GM12892 (cell line): ENCODE measurements at regions not wholly inside any gene's neighbourhood (a gene's known extent, or its start where the extent isn't known, plus 50 kb on each side); places are given as distances from the start of the nearest gene placed in this dataset.

Source experiments
- DNase-seq: peaks from one replicate; pipeline ENCODE4 v3.0.0; 2011; ENCODE audit not compliant: insufficient read length
- FAIRE-seq: peaks from 2 replicates; lab custom pipeline; 2011; peaks lifted over from hg19 to GRCh38; lab: Jason Lieb, UNC
- POLR2A ChIP-seq: IDR thresholded peaks from 2 replicates; pipeline ENCODE4 v1.6.1; 2011; ENCODE audit warnings: low read depth, low read length, control low read depth
- POLR2AphosphoS5 ChIP-seq: IDR thresholded peaks from 2 replicates; pipeline ENCODE4 v1.6.1; 2011; ENCODE audit warnings: low read depth, low read length, control low read depth
- TAF1 ChIP-seq: IDR thresholded peaks from 2 replicates; pipeline ENCODE4 v1.6.1; 2011; ENCODE audit warnings: low read depth, mild to moderate bottlenecking, control low read depth, low read length, borderline replicate concordance

DNA sequence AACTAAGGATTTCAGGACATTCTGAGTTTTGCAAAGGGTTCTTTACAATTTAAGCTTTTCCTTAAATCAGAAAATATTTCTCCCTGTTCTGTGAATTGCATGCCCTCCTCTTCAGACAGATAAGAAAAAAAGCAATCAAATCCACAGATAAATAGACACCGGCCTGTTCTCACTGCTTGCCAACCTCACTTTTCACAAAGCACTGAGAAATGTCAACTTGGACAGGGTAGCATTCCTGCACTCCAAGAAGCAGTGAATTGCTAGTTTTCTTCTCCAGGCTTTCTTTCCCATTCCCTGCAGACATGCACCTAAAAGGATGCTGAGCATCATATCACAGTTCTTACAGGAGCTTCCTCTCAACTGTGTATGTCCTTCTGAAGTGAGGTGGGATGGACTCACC is 226.0 kb downstream of the CHRM3 start:
- TF ChIP-seq POLR2A = no peak
- FAIRE-seq = no peak

DNA sequence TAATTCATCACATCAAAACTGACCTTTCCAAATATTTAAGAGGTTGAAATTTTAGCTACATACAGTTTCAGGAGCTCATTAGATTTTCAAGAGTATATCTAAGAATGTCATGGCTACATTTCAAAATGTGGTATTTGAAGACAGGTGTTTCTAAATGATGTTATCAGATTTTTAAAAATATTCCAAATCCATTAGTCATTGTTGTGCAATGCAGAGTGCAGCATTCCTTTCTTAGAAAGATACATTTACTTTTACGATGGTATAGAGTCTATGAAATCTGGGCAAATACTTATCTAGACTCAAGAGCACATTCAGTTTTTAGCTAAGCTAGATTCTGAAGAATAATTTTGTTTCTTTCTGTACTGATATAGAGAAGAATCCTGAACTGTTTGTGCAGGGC is 230.3 kb downstream of the CHRM3 start:
- no peak for FAIRE-seq
- TF ChIP-seq POLR2AphosphoS5 (no peak), POLR2A (no peak), TAF1 (no peak)
- DNase-seq = no peak

More for the DNA sequence above, 226.0 kb downstream of the CHRM3 start:
- DNase-seq = no peak

DNA sequence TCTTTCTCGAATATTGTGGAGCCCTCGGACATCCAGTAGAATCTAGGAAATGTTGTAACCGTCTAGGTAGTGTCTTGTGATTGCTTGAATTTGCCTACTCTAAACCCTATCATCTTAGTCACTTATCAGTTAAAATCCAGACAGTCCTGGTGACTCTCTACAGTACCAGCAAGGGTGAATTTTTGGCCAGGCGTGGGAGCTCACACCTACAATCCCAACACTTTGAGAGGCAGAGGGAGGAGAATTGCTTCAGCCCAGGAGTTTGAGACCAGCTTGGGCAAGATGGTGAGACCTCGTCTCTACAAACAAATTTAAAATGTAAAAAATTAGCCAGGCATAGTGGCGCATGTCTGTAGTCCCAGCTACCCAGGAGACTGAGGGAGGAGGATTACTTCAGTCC is 230.9 kb downstream of the CHRM3 start:
- no peak for DNase-seq
- no peak for FAIRE-seq
- TF ChIP-seq POLR2A = no peak
- TF ChIP-seq TAF1 = no peak
- TF ChIP-seq POLR2AphosphoS5 = no peak

DNA sequence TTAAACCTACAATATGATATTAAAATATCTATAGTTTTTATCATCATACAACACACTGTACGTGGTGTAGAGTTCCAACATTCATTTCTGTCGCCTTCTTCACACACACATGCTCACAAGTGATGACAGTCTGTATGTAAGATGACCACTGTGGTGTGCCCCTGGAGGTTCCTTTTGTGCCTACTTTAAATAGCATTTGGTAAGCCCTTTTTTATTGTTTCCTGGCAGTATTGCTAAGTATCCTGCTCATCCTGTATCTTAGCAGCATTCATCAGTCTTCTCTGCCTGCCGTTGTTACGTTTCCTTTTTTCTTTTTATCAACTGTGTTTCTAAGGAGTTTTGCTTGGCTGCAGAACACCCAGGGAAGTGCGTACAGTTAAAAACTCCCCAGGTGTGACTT is 231.4 kb downstream of the CHRM3 start:
- FAIRE-seq = no peak
- no peak for TF ChIP-seq POLR2A
- TF ChIP-seq POLR2AphosphoS5 = no peak
- no peak for TF ChIP-seq TAF1
- DNase-seq = no peak

DNA sequence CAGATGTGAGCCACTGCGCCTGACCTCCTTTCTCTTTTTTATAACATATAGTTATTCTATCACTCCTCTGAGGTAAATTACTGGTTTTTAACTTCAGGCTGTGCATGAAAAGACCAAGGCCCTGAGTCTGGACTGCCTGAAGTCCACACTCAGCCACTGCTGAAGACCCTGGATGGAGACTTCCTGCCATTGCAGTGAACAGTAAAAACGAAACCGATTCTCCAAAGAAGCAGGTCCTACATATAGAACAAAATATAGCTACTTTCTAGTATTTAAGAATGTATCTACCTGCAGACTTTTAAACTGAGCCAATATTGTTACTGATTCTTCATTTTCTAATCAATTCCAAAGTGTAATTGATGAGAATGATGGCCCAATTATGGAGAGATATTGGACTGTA is 232.8 kb downstream of the CHRM3 start:
- no peak for FAIRE-seq
- DNase-seq = no peak
- TF ChIP-seq POLR2A (no peak), TAF1 (no peak), POLR2AphosphoS5 (no peak)

DNA sequence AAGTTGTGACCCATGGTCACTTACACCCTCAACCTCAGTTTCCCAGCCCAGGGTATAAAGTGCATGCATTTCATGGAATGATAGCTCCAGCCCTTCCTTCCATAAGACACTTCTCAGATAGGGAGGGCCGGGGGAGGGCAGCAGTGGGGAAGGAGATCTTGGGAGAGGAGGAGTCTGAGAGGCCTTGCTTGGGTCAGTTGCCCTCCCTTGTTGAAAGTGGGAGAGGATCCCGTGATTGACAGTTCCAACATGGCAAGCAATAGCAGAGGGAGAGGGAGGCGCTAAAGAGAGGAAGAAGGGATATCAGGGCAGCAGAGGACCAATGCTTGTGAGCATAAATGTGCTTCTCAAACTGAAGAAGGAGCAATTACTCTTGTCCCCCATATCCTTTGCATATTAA is 244.4 kb downstream of the CHRM3 start:
- DNase-seq = no peak
- TF ChIP-seq POLR2A (no peak), POLR2AphosphoS5 (no peak), TAF1 (no peak)
- no peak for FAIRE-seq

DNA sequence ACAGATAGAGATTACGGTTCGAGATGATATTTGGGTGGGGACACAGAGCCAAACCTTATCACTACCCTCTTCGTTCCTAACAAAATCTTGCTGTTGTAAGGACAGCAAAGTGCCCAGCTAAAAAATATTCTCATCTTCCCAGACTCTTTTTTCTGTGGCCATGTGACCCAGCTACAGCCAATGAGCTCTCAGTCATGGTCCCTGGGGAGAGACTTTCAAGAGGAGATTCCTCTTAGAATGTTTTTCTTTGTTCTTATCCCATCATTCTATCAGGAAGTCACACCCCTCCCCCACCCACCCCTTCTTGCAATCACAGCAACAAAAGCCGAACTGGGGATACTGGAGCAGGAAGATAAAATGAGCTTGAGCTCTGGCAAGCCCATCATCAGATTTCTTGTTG is 247.1 kb downstream of the CHRM3 start:
- DNase-seq = no peak
- TF ChIP-seq POLR2AphosphoS5 = no peak
- TF ChIP-seq POLR2A = no peak
- no peak for TF ChIP-seq TAF1
- no peak for FAIRE-seq

DNA sequence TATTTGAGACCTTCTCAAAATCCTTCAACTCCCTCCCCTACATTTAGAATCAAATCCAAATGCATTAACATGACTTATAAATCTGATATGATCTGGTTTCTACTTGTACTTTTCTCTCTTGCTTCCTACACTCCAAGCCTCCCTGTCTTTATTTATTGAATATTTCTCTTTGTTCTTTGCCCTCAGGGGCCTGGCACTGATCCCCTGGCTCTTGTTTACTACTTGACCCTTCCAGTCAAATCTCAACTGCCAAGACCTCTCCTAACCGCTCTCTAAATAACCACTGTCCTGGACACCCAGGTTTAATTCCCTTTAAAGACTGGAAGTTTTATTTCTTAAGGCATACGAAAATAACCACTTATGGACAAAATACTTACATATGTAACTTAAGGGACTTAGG is 248.9 kb downstream of the CHRM3 start:
- TF ChIP-seq POLR2AphosphoS5 (no peak), TAF1 (no peak), POLR2A (no peak)
- FAIRE-seq = no peak

DNA sequence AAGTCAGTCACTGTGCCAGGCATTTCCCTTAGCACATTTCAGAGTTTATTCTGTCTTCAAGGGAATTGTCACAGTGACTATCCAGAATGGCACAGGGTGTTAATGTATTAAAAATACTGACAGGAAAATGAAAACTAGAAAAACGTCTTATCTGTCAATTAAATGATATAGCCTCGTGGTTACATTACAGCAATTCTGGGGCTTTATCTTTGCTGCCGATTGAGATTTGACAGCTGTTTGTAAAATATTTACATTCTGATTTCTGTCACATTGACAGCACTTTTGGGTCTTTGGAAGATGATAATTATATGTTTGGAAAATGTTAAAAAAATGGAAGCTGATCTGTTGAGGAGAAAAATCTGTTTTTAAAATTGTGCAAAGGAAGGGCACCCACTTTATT is 250.0 kb downstream of the CHRM3 start:
- DNase-seq (no peak), FAIRE-seq (no peak)
- TF ChIP-seq TAF1 (no peak), POLR2A (no peak), POLR2AphosphoS5 (no peak)

More for the DNA sequence above, 248.9 kb downstream of the CHRM3 start:
- no peak for DNase-seq

DNA sequence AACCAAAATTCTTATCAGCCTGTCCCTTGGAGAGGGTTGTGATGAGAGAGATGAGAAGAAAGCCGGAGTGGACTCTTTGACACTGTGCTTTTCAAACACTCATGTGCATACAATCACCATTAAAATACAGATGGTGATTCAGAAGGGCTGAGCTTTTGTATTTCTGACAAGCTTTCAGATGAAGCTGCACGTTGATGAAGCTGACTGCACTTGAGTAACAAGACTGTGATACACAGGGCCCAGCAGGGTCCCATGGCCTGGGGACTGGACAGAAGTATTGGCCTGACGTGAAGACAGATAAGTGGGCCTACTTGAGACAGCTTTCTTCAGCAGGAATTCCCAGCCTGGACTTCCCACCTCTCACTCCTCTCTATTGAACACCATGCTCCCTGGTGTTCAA is 258.2 kb downstream of the CHRM3 start:
- FAIRE-seq (no peak), DNase-seq (no peak)
- TF ChIP-seq POLR2AphosphoS5 = no peak
- TF ChIP-seq POLR2A = no peak
- TF ChIP-seq TAF1 = no peak

DNA sequence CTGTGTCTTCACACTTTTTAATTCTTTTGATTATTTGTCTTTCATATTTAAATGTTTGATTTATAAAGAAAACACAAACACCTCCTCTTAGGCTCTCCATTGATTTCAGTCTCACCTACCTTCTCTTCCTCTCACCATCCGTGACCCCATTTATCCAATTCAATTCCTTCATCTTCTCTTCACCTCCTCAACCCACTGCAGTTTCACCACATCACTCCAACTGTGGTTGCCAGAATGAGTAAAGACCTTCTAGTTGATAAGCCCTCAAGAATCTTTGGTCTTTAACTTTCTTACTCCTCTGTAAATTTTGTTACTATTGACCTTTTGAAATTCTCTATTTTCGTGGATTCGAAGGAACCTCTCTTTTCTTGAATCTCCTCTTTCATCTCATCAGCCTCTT is 260.7 kb downstream of the CHRM3 start:
- no peak for DNase-seq
- FAIRE-seq = no peak
- TF ChIP-seq POLR2AphosphoS5 (no peak), TAF1 (no peak), POLR2A (no peak)

DNA sequence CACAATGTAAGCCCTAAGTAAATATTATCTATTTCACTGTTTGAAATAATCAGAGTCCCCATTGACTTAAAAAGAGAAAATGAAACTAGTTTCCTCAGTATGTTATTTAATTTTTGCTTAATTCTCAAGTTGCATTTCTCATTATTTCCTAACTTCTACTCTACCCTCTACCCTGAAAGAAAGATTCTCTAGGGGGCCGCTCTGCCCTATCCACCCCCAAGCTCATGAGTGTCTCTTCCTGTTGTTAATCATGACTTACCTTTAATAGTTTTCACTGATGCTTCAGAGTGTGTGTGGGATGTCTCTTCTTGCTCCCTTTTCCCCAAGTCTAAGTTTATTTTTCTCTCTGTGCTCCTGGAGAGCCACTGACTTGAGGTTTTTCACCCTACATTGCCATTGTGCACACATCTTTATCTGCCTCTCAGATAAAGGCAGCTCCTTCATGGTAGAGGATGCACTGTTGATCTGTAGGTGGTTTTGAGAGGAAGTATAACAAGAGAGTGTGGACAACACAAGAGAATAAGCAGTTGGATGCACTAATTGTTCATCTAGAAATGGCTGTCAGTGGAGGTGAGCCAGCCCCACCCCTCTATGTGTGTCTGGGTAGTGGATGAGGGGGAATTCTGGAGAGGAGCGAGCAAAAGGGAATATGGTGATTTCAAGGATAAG is 261.7 kb downstream of the CHRM3 start:
- FAIRE-seq = no peak
- TF ChIP-seq POLR2A = no peak
- no peak for TF ChIP-seq TAF1
- no peak for TF ChIP-seq POLR2AphosphoS5

More for the DNA sequence above, 261.7 kb downstream of the CHRM3 start:
- no peak for DNase-seq
